ENCODE measurements at regions not wholly inside any gene's neighbourhood (a gene's known extent, or its start where the extent isn't known, plus 50 kb on each side); places are given as distances from the start of the nearest gene placed in this dataset.
"Not testable (repeated sequence)": the region's sequence is repeated elsewhere in the genome, so short reads cannot be mapped to it uniquely, and the experiment has no call there.

DNA sequence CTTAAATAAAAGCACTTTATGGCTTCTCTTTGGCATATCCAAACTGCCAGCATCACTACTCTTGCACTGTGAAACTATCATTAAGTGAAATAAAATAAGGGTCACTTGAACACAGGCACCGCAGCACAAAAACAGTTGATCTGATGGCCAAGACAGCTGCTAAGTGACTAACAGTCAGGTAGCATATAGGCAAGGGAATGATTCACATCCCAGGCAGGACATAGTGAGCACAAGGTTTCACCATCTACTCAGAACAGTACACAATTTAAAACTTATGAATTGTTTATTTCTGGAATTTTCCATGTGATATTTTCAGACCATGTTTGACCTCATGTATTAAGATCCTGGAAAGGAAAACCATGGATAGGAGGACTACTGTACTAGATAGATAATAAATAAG, 214.2 kb downstream of the MREG start:
- no peak for DNase-seq

DNA sequence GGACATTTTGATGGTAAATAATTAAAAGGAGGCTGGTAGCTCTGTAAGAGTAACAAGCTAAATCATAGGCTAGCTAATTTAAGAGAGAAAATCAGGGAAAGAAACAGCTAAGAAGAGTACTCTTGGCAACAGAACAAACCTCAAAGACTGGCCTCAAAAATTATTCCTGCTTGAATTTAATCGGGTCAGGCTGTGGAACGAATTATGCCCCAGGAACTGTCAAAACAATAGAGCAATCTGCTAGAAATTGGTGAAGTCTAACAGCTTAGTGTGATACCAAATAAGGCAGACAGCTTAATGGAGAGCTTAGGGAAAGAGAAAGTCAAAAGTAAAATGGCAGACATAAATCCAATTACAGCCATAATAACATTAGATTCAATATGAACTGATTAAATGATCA, 215.7 kb downstream of the MREG start:
- no peak for DNase-seq

DNA sequence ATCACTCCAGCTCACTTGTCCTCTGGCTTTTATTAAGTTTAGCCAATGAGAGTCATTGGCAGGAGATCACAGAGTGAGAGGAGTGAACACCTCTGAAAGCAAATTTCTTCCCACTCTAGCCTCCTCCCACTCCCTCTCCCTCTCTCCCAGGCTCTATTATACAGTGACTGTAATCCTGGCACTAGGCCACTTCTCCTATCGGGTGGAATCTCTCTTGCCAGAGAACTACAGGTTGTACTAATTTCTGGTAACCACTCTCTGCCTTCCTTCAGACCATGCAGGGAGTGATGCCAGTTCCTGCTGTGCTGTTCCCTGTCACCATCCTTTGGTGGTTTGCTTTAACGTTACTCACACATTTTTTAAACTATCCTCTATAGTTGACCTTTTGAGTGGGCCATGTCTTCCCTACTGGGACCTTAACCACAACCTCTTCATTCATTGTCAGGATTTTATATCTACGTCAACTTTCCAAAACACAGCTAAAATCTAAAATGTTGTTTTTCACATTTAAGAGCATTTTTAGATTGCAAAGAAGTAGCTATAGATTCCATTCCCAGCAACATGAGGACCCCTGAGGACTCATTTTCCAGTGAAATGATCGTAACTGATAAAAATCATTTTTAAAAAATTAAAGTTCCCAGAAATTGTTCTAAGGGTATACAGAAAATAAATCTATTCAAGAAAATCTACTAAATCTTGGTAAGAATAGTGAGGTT, 217.1 kb downstream of the MREG start:
- DNase-seq = no peak

DNA sequence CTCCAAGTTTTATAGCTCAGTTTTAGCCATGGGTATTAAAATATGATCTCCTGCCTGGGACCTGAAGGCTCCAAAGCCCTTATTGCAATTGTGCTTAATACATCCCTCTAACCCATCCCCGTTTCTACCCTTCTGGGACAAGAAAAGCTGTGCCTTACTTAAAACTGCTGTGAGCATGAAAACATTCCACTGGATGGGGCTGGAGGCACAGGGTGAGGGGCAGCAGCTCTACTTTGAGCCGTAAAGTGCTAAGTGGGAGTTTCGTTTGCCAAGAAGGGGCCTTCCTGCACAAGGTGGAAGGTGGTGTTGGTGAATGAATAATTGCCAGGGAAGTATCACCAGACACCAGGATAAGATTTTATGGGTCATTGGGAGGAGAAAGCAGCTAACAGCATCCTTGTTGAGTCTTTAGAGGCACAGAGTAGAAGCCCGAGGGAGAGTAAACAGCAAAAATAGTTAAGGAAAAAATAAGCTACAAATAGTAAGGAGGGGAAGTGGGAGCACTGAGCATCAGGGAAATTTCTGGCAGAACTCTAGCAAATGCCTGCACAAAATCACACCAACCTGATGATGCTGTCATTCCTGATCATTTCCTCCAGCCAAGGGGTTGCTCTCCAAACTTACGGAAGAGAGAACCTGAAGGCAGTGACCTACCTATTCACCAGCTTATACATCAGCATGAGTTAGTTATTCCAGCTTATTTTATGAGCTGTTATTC, 218.4 kb downstream of the MREG start:
- DNase-seq = no peak

DNA sequence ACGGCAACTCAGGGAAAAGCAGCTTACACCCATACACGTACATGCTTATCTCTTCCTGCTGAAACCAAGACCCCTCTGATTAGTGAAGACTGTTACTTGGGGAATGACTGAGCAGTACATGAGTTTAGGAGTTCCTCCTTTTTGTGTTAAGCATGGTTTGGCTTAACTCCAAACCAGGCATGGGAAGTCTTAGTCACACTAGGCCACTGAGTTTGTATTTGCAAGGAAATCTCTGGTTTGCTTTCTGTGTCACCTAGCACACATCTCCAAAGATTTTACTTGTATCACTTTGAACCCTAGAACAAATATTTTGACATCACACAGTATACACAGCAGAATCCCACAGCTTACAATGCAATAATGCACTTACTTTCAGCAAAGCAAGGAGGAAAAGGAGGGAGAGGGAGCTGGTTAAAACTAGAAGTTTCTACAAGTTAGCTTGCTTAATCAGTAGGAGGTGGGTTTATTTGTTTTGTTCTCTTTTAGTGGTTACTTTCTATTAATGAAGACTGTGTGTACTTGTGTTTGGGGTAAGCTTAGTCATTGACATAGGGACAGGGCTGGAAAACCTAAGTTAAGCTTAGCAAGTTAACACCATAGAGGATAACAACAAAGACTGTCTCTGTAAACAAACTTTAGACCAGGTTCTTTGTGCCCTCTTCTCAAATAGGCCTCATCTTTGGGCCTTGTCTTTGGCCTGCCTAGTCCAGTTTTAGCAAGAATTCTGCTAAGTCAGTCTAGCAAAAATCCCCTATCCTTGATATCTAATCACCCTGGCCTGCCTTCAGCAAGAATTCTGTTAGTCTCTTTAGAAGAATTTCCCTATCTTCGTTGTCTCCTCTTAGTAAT, 219.4 kb downstream of the MREG start:
- peak in 4 of 58 donors; percentile 1 to 18 (median 2) for DNase-seq

DNA sequence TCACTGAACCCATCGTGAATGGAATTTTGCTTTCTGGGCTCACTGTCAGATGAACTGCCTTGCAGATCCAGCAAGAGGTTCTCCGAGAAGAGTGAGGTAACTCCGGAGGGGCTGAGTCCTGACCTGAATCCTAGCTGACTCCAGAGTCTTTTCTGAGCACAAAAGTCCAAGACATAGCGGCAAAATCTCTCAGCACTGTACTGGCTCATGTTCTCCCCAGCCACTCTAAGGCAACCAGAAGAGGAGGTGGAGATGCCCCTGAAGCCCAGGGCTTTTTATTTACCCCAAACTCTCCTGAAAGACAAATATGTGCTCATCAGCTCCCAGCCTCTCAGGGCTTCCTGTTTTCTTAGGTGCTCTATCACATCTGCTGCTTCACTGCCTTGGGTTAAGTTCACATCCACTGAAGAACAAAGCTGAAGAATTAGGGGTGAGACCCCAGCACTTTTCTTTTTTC, 221.8 kb downstream of the MREG start:
- no peak for DNase-seq

DNA sequence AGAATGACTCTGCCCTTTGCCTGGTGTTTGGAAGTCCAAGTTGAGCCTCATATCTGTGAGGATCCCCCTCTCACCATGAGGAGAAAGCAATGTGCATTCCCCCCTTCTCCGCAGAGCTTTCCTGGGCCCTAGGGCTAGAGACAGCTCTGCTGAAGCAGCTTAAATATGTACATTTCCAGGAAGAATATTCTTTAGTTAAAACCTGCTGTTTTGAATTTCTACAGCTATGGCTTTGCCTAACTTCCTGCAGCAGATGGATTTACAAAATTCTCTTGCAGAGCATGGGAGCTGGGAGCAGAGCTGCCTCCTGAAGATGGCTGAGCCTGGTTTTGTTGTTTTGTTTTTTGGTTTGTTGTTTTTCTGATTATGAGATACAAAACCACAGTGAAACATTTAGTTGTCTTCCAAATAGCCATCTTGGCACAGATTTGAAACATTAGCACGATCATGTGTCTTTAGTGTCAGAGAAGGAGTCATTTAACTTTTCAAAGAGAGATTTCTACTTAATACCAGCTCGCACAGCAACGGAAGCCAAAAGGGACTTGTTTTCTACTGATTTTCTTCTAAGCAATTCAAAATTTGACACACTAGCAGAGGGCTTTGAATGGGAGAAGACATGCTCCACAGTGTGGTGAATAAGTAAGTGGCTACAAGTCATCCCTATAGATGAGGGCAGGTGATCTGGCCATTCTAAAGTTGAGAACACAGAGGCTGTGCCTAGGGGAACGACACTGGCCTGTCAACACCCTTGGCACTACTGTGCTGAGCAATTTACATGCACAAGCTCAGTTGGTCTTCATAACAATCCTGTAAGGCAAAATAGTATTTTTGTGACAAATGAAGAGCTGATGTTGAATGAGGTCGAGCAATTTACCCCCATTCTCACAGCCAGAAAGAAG, 222.6 kb downstream of the MREG start:
- DNase-seq = no peak

DNA sequence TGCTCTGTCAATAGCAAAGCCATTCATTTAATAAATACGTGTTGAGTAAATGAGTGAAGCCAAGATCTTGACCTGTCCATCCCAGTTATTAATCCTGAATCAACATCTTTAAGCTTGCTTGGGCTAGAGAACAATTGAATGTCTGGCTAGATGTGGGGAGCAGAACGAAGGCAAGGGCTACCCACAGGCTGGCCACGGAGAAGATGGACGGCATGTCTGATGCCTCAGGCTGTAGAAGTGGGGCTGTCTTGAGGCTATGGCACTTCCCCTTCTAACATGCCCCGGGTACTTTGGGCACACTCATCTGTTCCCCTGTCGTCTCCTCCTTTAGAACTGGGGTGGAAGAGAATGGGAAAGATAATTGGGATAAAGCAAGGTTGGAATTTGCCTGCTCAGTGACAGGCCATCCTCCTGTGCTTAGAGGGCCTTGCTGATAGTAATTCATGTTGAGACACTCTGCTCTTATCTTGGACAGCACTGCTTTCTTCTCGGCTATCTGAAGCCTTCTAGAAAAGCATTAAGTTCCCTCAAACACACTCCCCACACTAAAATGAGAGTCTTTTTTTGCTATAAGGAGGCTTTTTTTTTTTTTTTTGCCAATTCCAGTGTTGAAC, 225.7 kb downstream of the MREG start:
- DNase-seq = no peak

DNA sequence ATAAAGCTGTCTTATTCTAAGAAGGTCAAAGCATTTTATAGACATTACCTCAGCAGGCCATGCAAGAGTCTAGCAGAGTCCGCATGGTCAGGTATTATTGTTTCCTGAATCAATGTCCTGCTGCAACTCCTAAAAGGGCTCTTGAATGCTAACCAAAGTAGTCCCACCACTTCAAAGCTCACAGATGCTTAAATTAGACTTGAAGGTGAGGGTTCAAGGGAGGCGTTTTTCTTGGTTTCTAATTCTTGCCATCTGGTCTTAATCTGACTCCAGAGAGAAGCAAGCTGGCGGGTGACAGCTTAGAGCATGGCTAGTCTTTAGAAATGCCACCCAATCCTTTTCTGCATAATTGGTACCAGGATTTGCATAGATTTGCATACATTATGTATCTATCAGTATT, 226.3 kb downstream of the MREG start:
- DNase-seq = no peak

DNA sequence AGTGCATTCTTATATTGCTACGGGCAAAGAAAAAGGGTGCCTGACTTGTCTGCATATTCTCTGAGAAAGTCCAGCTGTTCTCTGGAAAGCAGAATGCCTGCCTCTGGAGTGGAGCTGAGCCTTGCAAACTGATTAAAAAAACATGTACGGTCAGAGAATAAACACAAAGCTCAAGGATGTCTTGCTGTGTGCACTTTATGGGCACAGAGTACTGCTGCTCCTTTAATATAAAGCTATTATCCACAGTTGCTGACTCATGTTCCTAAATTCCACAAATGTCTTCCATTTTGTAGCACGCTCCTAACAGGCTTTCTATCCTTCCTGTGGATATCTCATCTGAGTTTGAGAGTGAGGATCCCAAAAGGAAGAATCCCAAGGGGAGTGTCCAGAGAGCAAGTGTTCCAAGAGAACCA, 229.0 kb downstream of the MREG start:
- no peak for DNase-seq

DNA sequence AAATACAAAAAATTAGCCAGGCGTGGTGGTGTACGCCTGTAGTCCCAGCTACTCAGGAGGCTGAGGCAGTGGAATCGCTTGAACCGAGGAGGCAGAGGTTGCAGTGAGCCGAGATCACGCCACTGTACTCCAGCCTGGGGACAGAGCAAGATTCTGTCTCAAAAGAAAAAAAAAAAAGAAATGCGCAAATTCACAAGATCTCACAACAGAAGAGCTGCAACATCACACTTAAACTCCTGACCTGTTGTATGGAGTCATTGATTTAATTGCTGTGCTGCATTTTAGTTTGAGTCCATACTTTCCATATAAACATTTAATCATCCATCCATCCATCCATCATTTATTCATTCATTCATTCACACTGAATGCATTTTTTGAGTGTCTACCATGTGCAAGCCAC, 229.7 kb downstream of the MREG start:
- DNase-seq = not testable (repeated sequence)

DNA sequence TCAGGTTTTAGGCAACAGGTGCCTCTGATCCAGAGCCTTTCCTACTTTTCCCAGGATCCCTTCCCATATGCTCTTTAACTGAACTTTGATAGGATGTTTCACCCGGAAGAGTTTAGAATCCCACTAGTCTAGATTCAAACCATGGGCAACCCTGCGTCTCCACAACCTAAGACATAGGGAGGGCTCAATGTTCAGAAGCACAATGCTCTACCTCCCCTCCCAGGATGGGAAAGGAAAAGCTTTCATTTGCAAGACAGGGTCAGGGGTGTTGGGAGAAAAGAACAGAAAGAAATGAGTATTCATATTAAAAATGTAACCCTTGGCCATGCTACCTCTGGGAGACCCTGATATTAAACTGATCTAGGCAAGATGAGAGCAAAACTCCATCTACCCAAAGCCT, 230.4 kb downstream of the MREG start:
- DNase-seq = no peak

DNA sequence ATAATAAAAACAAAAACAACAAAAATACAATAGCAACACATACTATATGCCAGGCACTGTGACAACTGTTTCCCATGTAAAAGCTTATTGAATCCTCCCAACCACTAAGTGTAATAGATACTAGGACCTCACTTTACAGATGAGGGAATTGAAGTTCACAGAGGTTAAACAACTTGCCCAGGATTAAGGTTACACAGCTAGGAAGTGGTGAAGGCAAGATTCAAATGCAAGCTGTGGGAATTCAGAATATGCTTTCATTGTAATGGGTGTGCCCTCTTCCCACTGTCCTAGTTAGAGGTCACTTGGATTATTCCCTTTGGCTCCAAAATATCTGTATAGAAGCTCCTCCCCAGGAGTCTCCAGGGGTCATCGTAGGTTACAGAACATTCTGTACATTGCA, 231.1 kb downstream of the MREG start:
- no peak for DNase-seq

DNA sequence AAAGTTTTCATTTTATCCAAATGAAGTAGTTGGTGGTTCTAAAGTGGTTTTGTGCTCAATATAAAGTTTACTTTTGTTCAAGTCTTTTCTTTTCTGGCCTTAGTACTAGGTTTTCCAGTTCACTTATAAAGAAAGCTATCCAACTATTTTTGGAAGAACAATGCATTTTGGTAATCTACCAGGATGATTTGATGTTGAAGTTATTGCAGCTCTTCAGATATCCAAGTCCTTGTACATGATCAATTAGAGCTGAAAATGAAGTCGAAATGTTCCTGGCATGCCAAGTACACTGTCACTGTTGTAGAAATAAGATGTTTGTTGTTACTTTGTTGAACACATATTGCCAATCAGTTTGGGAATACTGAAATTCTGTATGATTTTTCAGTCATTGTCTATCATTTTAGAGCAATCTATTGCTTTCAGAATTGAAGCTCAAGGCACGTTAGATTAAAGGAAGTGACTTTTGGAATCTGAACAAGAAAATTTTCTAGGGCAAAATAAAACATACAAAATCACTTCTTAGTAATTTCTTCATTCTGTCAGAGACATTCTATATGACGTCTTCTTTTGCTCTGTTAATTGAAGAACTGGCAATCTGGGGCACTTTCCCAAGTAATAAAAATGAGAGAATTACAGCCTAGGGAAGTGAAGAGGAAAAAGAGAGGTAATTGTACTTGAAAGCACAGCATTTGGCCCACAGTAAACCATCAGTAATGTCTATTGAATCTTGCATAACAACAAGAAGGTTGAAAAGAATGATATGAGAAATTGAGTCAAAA, 232.3 kb downstream of the MREG start:
- no peak for DNase-seq

DNA sequence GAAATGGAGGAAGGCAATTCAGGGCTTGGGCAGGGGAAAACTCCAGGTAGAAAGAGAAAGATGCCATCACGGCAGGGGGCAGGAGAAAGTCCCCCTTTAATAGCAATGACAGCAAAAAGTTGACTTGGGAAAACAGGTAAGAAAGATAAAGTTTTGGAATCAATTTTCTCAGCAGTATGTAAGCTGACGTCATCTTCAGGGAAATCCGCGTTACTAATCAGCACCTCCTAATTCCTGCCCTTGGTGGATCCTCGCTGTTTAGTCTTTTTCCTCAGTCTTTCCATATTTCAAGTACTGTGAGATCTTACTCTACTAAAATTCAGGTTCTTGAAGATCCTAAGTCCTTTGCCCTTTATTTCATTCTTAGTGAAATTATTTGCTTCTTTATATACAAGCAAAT, 233.0 kb downstream of the MREG start:
- no peak for DNase-seq

DNA sequence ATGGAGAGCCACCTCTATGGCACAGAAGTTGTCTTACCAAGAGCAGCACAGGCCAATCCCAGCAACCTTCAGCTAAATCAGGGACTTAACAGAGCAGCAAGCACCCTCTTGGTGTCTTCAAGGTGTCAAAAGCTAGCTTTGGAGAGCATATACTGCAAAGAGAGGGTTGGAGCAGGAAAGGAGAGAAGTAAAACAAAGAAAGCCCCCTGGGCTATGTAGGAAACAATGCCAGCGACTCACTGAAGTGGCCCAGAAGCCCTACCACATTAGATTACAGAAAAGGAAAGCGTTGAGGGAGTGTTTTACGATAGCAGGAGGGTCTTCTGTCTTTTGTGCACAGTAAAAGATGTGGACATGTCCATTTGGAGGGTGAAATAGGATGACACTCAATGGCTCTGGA, 233.4 kb downstream of the MREG start:
- DNase-seq = no peak

DNA sequence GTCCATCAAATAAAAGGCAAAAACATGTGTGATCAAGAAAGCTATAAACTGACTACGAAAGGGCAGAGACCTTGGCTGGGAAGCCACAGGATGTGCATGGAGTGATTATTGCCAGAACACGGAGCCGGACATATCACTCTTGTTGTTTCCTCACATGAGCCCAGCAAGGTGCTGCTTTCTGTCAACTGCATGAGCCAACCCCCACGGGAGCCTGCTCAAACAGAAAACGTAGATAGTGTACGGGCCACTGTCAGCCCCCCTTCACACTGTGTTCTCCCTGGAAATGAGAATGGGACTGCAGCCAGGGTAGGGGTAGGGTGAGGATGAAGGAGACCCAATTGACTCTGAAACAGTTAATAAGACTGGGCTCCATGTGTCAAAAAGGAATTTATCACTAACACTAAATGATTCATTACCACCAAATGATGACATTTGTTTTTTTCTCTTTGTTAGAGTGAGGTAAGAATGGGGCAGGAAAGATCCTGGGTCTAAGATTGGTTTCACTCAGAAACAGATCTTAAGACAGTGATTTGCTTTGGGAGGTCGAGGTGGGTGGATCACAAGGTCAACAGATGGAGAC, 235.8 kb downstream of the MREG start:
- DNase-seq = no peak

DNA sequence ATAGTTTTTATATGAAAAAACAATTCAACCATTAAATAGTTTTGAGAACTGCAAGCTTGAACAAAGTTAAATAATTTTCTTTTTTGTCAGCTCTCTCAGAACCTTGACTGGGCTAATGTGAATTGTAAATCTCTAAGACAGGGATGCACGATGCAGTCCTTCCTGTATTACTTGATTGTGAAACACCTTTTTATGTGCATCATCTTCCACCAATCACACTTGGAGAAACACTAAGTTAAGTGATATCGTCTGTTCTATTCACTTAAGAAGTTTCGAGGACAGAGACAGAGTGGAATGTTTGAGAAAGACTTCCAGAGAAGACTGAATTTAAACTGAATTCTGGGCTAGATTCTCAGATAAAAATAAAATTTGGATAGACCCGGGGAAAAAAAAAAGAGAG, 238.2 kb downstream of the MREG start:
- DNase-seq = no peak

DNA sequence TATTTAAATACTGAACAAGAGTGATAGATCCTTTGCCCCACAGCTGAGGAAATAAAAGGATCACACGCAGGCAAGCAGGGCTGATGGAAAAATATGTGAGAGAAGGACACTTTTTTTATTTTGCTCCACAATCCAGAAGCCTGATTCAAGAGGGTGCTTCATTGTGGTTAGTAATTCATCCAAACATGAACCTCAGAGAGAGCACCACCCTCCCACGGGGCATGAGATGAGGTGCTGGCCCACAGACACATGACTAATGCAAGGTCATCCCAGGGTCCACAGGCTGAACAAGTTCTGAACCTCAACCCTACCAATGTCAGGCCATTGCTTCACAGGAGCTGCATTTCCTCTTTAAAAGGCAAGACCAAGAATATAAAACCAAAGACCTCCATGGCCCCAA, 239.6 kb downstream of the MREG start:
- DNase-seq = no peak
